Naive thymus-derived CD4-positive, alpha-beta T cell (primary cell): ENCODE measurements at regions not wholly inside any gene's neighbourhood (a gene's known extent, or its start where the extent isn't known, plus 50 kb on each side); places are given as distances from the start of the nearest gene placed in this dataset.

Experiments used
- ATAC-seq: fragments of 150-1000 bp; cut with Tn5 transposase; 2 replicates; pipeline ENCODE4 v1.10.0; 2021; ENCODE audit warnings: mild to moderate bottlenecking, moderate library complexity
- CTCF ChIA-PET: fragments of 350-600 bp; sonication (Branson Sonifier 250); formaldehyde crosslinking; loops from one replicate; lab custom pipeline; 2021; ENCODE audit warnings: antibody characterized with exemption; lab: Charles Lee
- POLR2A ChIA-PET: fragments of 350-600 bp; sonication (Branson Sonifier 250); formaldehyde crosslinking; loops from one replicate; lab custom pipeline; 2021; ENCODE audit warnings: antibody characterized with exemption, inconsistent platforms; lab: Charles Lee
- DNase-seq, 9 donors: peaks; one replicate each; pipeline versions ENCODE4 v3.0.0 to v3.0.0-alpha.2; 2020 to 2022; ENCODE audit warnings: mixed read lengths in 1 of 9
- H3K27ac ChIP-seq: one replicate; pipeline ENCODE4 v1.7.0; 2013; ENCODE audit warnings: mild to moderate bottlenecking, low read depth, low read length, moderate library complexity
- H3K27me3 ChIP-seq, 2 donors: one replicate each; pipeline ENCODE4 v1.7.0; 2013; ENCODE audit warnings: low read length in 2 of 2, mild to moderate bottlenecking in 2 of 2, moderate library complexity in 2 of 2; ENCODE audit not compliant: control insufficient read depth in 2 of 2, insufficient read depth in 2 of 2
- H3K36me3 ChIP-seq, 3 experiments: 1 replicate in 2 of 3; 2 replicates in 1 of 3; pipeline ENCODE4 v1.7.0; 2013; ENCODE audit warnings: low read length in 3 of 3, mild to moderate bottlenecking in 3 of 3, moderate library complexity in 1 of 3; ENCODE audit not compliant: insufficient read depth in 3 of 3, control insufficient read depth in 2 of 3
- H3K4me1 ChIP-seq, 2 donors: one replicate each; pipeline ENCODE4 v1.7.0; 2013; ENCODE audit warnings: low read length in 2 of 2, mild to moderate bottlenecking in 2 of 2, moderate library complexity in 1 of 2; ENCODE audit not compliant: control insufficient read depth in 2 of 2, insufficient read depth in 2 of 2
- H3K4me3 ChIP-seq: 2 replicates; pipeline ENCODE4 v1.7.0; 2013; ENCODE audit warnings: mild to moderate bottlenecking, low read length
- H3K9me3 ChIP-seq, 3 experiments: 1 replicate in 2 of 3; 2 replicates in 1 of 3; pipeline ENCODE4 v1.7.0; 2013; ENCODE audit warnings: low read length in 3 of 3; ENCODE audit not compliant: control insufficient read depth in 2 of 3
- H3K27ac Mint-ChIP-seq, 9 donors: one replicate each; pipeline ENCODE4 v1.8.0; 2020 to 2022; ENCODE audit warnings: mixed read lengths in 9 of 9, mild to moderate bottlenecking in 8 of 9, moderate library complexity in 5 of 9, inconsistent platforms in 2 of 9
- H3K27me3 Mint-ChIP-seq, 5 donors: one replicate each; pipeline ENCODE4 v1.8.0; 2021 to 2022; ENCODE audit warnings: mixed read lengths in 5 of 5, mild to moderate bottlenecking in 1 of 5
- H3K36me3 Mint-ChIP-seq, 5 donors: one replicate each; pipeline ENCODE4 v1.8.0; 2020 to 2022; ENCODE audit warnings: mixed read lengths in 5 of 5, mild to moderate bottlenecking in 3 of 5, inconsistent platforms in 1 of 5
- H3K4me1 Mint-ChIP-seq, 7 donors: one replicate each; pipeline ENCODE4 v1.8.0; 2020 to 2022; ENCODE audit warnings: mixed read lengths in 7 of 7, mild to moderate bottlenecking in 3 of 7, inconsistent platforms in 1 of 7
- H3K4me3 Mint-ChIP-seq, 10 donors: one replicate each; pipeline ENCODE4 v1.8.0; 2020 to 2022; ENCODE audit warnings: mild to moderate bottlenecking in 10 of 10, mixed read lengths in 10 of 10, moderate library complexity in 6 of 10, inconsistent platforms in 2 of 10
- H3K9me3 Mint-ChIP-seq, 11 donors: one replicate each; pipeline ENCODE4 v1.8.0; 2020 to 2022; ENCODE audit warnings: mixed read lengths in 11 of 11, mild to moderate bottlenecking in 4 of 11, inconsistent platforms in 1 of 11, moderate library complexity in 1 of 11
- intact Hi-C, 2 donors: fragments of 100-400 bp; cut with micrococcal nuclease; formaldehyde crosslinking; loops; one replicate each; pipeline ENCODE4 v1.15.1; 2023

DNA sequence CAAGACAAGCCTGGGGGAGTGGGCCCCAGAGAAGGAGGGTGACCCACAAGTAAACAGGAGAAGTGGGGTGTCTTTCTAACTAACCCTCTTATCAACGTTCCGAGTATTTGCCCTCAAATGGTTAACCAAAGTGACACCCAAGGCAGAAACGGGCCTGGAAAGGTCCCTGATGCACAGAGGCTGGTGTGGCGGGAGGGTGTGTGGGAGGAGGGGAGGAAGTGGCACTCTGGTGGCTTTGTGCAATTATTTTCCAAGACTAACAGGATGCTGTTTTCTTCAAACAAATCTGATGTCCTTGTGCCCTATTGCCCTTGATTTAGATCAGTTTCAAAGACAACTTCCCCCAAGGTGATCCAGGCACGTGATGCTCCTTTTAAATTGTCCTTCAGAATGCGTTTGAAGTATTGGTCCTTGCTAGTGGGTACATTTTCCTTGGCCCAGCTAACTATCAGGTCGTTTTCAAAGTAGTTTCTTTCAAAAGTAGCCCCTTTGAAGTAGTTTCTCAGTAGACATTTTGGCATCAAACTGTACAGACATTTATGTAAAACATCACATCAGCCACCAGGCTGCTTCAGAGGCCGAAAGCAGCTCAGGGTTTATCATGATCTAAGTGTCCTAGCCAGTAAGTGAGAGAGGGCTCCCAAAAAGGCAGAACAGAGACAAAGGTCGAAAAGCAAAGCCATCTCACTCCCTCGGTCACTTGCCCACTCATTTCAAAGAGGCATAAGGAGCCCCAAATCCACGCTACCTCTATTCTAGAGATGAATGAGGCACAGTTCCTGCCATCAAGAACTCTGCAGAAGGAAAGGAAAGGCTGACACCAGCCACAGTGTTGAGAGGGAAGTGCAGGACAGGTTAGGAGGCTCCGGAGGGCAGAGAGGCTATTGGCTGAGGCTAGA lies 371.1 kb upstream of the ID2 start:
- H3K27me3 Mint-ChIP-seq: peaks cover 0 to 5% (median 0%) of the 10 kb centered on the region in 5 donors
- H3K4me1 Mint-ChIP-seq: peaks cover 17 to 85% (median 34%) of the 10 kb centered on the region in 7 donors
- Histone ChIP-seq H3K27ac (no peak overlapping the region), H3K9me3 (no peaks in the 10 kb centered on the region), H3K4me1 (peaks cover 6 to 64% of the 10 kb centered on the region in 2 donors), H3K4me3 (no peak overlapping the region), H3K27me3 (no peaks in the 10 kb centered on the region), H3K36me3 (no peaks in the 10 kb centered on the region)
- DNase-seq: peak in 6 of 9 donors; percentile 17 to 67 (median 28)
- peak overlapping the region in 7 of 9 donors; percentile 3 to 86 (median 44) for H3K27ac Mint-ChIP-seq
- H3K36me3 Mint-ChIP-seq: peaks cover 0 to 12% (median 0%) of the 10 kb centered on the region in 5 donors
- CTCF ChIA-PET: no interaction called here
- H3K9me3 Mint-ChIP-seq: peaks cover 0 to 1% (median 0%) of the 10 kb centered on the region in 11 donors
- intact Hi-C loops: loop anchor here in 1 of 2 donors (1.0 to 2.0 kb wide), 2 partner anchors 9 to 26 kb away; no protein-coding TSS in a partner anchor
- POLR2A ChIA-PET: no interaction called here
- peak overlapping the region in 3 of 10 donors; percentile 16 to 48 (median 18) for H3K4me3 Mint-ChIP-seq
- ATAC-seq: peak; percentile 58

DNA sequence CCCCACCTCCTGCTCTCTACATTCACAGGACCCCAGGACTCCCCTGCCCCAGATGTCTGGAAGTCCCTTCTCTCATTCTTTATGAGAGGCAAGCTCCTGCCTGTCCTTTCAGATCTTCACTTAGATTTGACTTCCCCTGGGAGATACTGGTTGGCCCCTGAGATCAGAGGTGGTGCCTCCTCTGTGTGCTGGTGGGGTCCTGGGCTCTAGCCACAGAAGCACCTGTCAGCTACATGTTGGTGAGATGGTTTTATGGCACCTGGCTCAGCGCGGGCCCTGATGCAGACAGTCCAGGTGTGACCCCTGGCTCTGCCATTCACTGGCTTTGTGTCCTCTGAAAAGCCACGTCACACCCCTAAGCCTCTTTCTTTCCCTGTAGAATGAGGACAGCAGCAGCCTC lies 369.6 kb upstream of the ID2 start:
- DNase-seq (no peak), ATAC-seq (no peak)
- Histone ChIP-seq H3K4me3 (no peak overlapping the region), H3K27ac (no peak overlapping the region), H3K27me3 (no peaks in the 10 kb centered on the region), H3K4me1 (peaks cover 6 to 69% of the 10 kb centered on the region in 2 donors), H3K9me3 (no peaks in the 10 kb centered on the region), H3K36me3 (no peaks in the 10 kb centered on the region)
- peak overlapping the region in 2 of 10 donors; percentile 10 to 42 for H3K4me3 Mint-ChIP-seq
- H3K36me3 Mint-ChIP-seq: peaks cover 0 to 15% (median 0%) of the 10 kb centered on the region in 5 donors
- POLR2A ChIA-PET: no interaction called here
- H3K9me3 Mint-ChIP-seq: peaks cover 0 to 3% (median 0%) of the 10 kb centered on the region in 11 donors
- intact Hi-C loops: no loop called here
- H3K27ac Mint-ChIP-seq: peak overlapping the region in 2 of 9 donors; percentile 58 to 82
- peaks cover 0 to 8% (median 0%) of the 10 kb centered on the region in 5 donors for H3K27me3 Mint-ChIP-seq
- peaks cover 17 to 76% (median 34%) of the 10 kb centered on the region in 7 donors for H3K4me1 Mint-ChIP-seq
- CTCF ChIA-PET: no interaction called here

DNA sequence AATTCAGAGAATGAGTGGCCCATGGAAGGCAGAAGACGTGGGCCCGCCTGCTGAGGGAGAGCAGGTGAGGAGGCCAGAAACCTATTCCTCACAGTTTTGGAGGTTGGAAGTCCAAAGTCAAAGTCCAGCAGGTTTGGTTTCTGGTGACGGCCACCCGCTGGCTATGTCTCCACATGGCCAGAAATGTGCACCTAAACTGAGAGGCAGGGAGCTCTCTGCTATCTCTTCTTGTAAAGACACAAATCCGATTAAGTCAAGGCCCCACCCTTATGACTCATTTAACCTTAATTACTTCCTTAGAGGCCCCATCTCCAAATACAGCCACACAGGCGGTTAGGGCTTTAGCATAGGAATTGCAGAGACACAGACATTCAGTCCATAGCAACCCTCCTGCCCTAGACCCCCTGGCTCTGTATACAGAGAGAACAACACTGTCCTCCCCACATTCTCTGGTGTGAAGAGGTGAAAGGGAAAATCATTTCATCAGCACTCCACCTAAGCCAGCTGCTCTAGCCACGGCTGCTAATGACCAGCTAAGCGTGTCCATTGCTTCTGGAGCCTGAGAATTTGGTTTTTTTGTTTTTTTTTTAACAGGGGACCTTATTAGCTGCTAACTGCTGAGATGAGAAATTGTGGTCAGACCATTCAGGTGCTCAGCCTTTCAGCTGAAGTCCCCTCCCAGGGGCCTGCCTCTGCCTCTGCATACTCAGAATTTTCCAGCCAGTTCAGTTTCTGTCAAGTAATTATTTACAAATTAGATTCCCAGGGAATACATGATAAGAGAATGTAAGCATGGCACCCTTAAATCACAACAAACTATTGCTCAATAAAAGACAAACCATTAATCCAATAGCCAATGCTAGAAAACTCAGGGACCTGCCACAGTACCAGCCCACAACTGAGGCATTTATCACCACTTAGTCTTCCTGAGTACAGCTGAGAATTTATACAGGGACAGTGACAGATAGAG lies 368.7 kb upstream of the ID2 start:
- H3K27me3 Mint-ChIP-seq: peaks cover 0 to 11% (median 0%) of the 10 kb centered on the region in 5 donors
- H3K36me3 ChIP-seq: no peaks in the 10 kb centered on the region
- H3K4me1 ChIP-seq: peaks cover 6 to 64% of the 10 kb centered on the region in 2 donors
- no peaks in the 10 kb centered on the region for H3K27me3 ChIP-seq
- H3K27ac Mint-ChIP-seq: peak overlapping the region in 1 of 9 donors; percentile 82
- ChIA-PET POLR2A (no interaction called here), CTCF (no interaction called here)
- no peak overlapping the region for H3K4me3 ChIP-seq
- H3K4me1 Mint-ChIP-seq: peaks cover 17 to 71% (median 34%) of the 10 kb centered on the region in 7 donors
- peaks cover 0 to 5% (median 0%) of the 10 kb centered on the region in 11 donors for H3K9me3 Mint-ChIP-seq
- ATAC-seq: peak; percentile 46
- no peak overlapping the region for H3K27ac ChIP-seq
- intact Hi-C loops: no loop called here
- H3K4me3 Mint-ChIP-seq: peak overlapping the region in 1 of 10 donors; percentile 42
- no peaks in the 10 kb centered on the region for H3K9me3 ChIP-seq
- no peak for DNase-seq
- peaks cover 0 to 17% (median 0%) of the 10 kb centered on the region in 5 donors for H3K36me3 Mint-ChIP-seq

DNA sequence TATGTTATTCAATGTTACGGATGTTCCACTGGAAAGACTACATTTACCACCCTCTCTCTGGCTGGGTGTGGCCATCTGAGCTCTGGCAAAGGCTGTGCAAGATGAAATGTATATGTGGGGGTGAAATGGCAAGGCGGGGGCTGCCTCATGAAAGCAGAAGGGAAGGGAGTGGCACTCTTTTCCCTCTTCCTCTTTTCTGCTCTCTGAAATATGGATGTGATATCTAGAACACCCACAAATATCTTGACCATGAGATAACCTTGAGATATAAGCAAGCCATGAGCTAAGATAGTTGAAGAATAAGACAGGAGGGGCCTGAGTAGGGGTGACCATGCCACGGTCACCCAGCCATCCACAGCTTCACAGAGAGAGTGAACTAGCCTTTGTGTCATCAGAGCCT lies 367.8 kb upstream of the ID2 start:
- ChIA-PET POLR2A (no interaction called here), CTCF (no interaction called here)
- H3K27me3 ChIP-seq: no peaks in the 10 kb centered on the region
- no peak overlapping the region for H3K27ac ChIP-seq
- Mint-ChIP-seq H3K9me3 (peaks cover 0 to 5% (median 0%) of the 10 kb centered on the region in 11 donors), H3K4me3 (no peak overlapping the region), H3K4me1 (peaks cover 17 to 67% (median 33%) of the 10 kb centered on the region in 7 donors), H3K27ac (no peak overlapping the region), H3K27me3 (peaks cover 0 to 13% (median 0%) of the 10 kb centered on the region in 5 donors), H3K36me3 (peaks cover 0 to 14% (median 0%) of the 10 kb centered on the region in 5 donors)
- no peak for DNase-seq
- peak; percentile 40 for ATAC-seq
- intact Hi-C loops: no loop called here
- H3K4me1 ChIP-seq: peaks cover 6 to 58% of the 10 kb centered on the region in 2 donors
- no peaks in the 10 kb centered on the region for H3K9me3 ChIP-seq
- no peaks in the 10 kb centered on the region for H3K36me3 ChIP-seq
- no peak overlapping the region for H3K4me3 ChIP-seq

DNA sequence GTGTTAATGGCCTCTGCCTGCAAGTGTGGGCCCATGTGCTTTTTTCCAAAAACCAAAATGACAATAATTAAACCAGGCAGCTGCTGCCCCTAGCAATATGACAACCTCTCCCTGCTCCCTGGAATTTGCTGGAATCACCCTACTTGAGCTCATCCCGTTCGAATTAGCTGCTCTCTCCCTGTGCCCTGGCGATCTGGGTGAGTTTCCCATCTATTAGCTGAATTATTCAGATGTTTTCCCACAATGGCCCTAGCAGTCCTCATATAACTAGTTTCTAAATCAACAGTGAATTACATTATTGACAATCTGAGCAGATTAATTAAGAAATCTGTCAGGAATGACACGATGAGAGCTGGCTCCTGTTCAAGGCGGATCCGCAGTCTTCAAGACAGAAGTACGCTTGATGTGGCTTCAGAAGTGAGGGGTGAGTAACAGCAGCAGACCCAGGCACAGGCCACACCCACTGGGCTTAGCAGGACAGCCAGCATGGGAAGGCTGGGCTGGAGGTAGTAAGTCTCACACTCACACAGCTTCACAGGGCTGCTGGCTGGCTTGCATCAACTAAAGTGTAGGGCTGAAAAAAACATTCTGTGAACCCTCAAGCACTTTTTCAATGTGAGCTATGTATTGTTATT lies 366.2 kb upstream of the ID2 start:
- H3K36me3 Mint-ChIP-seq: peaks cover 0 to 15% (median 1%) of the 10 kb centered on the region in 5 donors
- DNase-seq (no peak), ATAC-seq (peak; percentile 78)
- Histone ChIP-seq H3K9me3 (no peaks in the 10 kb centered on the region), H3K4me1 (peaks cover 6 to 43% of the 10 kb centered on the region in 2 donors), H3K36me3 (no peaks in the 10 kb centered on the region), H3K27ac (no peak overlapping the region), H3K27me3 (no peaks in the 10 kb centered on the region), H3K4me3 (no peak overlapping the region)
- H3K27me3 Mint-ChIP-seq: peaks cover 0 to 15% (median 1%) of the 10 kb centered on the region in 5 donors
- no peak overlapping the region for H3K27ac Mint-ChIP-seq
- H3K9me3 Mint-ChIP-seq: peaks cover 0 to 10% (median 0%) of the 10 kb centered on the region in 11 donors
- CTCF ChIA-PET: no interaction called here
- H3K4me1 Mint-ChIP-seq: peaks cover 9 to 57% (median 20%) of the 10 kb centered on the region in 7 donors
- intact Hi-C loops: no loop called here
- POLR2A ChIA-PET: no interaction called here
- peak overlapping the region in 1 of 10 donors; percentile 37 for H3K4me3 Mint-ChIP-seq

DNA sequence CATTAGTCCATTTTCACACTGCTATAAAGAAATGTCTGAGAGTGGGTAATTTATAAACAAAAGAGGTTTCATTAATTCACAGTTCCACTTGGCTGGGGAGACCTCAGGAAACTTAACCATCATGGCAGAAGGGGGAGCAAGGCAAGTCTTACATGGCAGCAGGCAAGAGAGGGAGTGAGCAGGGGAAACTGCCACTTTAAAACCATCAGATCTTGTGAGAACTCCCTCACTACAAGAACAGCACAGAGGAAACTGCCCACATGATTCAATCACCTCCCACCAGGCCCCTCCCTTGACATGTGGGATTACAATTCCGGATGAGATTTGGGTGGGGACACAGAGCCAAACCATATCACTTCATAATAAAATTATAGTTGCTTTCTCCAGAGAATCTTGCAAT lies 365.5 kb upstream of the ID2 start:
- H3K4me3 ChIP-seq: no peak overlapping the region
- peaks cover 6 to 50% (median 13%) of the 10 kb centered on the region in 7 donors for H3K4me1 Mint-ChIP-seq
- intact Hi-C loops: no loop called here

More for the DNA sequence above, 365.5 kb upstream of the ID2 start:
- no peak overlapping the region for H3K27ac Mint-ChIP-seq
- Histone ChIP-seq H3K9me3 (no peaks in the 10 kb centered on the region), H3K36me3 (no peaks in the 10 kb centered on the region), H3K4me1 (peaks cover 0 to 36% of the 10 kb centered on the region in 2 donors), H3K27ac (no peak overlapping the region), H3K27me3 (no peaks in the 10 kb centered on the region)
- CTCF ChIA-PET: no interaction called here
- ATAC-seq: no peak
- POLR2A ChIA-PET: no interaction called here
- no peak for DNase-seq
- peaks cover 0 to 10% (median 0%) of the 10 kb centered on the region in 11 donors for H3K9me3 Mint-ChIP-seq
- peaks cover 0 to 20% (median 7%) of the 10 kb centered on the region in 5 donors for H3K27me3 Mint-ChIP-seq
- H3K4me3 Mint-ChIP-seq: no peak overlapping the region
- H3K36me3 Mint-ChIP-seq: peaks cover 0 to 16% (median 3%) of the 10 kb centered on the region in 5 donors
